NT2/D1 (cell line): ENCODE measurements at regions not wholly inside any gene's neighbourhood (a gene's known extent, or its start where the extent isn't known, plus 50 kb on each side); places are given as distances from the start of the nearest gene placed in this dataset.

ENCODE experiments used
- SUZ12 ChIP-seq: IDR thresholded peaks from 2 replicates; pipeline ENCODE4 v1.6.1; 2011; ENCODE audit not compliant: insufficient read length, insufficient read depth; ENCODE audit errors: extremely low read depth
- YY1 ChIP-seq: IDR thresholded peaks from 2 replicates; pipeline ENCODE4 v1.6.1; 2011; ENCODE audit not compliant: insufficient read length, insufficient read depth
- ZNF274 ChIP-seq: IDR thresholded peaks from 2 replicates; pipeline ENCODE4 v1.6.1; 2011; ENCODE audit warnings: mild to moderate bottlenecking, low read depth, low read length

DNA sequence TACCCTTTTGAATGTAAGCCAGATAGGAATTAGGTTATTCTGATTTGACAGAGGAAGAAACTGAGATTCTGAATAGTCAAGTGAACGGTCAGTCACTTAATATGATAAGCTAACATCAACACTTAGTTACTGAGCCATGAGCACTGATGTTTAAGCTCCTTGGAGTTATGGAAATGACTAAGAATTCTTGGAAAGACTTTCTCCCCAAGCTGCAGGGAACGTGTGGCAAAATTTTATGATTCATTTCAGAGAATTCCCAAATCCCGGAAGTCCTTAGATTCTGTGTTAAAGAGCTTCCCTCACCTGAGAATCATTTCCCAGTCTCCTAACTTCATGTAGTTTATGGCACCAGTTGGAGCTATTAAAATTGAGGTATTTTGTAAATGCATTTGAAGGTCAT lies 330.9 kb downstream of the XPNPEP1 start:
- TF ChIP-seq ZNF274 (no peak), SUZ12 (no peak), YY1 (no peak)
